Astrocyte (in vitro differentiated cells and primary cell): ENCODE measurements at regions not wholly inside any gene's neighbourhood (a gene's known extent, or its start where the extent isn't known, plus 50 kb on each side); places are given as distances from the start of the nearest gene placed in this dataset.
"Not testable (repeated sequence)": the region's sequence is repeated elsewhere in the genome, so short reads cannot be mapped to it uniquely, and the experiment has no call there.

Source experiments
- DNase-seq: peaks from one replicate; pipeline ENCODE4 v3.0.0-alpha.2; 2010; ENCODE audit warnings: low read depth
- FAIRE-seq: peaks from 2 replicates; lab custom pipeline; 2011; peaks lifted over from hg19 to GRCh38; lab: Jason Lieb, UNC
- H2AFZ ChIP-seq: 2 replicates; pipeline ENCODE4 v1.6.0; 2012; ENCODE audit warnings: low read depth, low read length, inconsistent platforms
- H3K27ac ChIP-seq: 2 replicates; pipeline ENCODE4 v1.5.1; 2011; ENCODE audit warnings: low read depth, low read length, inconsistent platforms
- H3K27me3 ChIP-seq: 2 replicates; pipeline ENCODE4 v1.6.0; 2011; ENCODE audit warnings: low read length, inconsistent platforms; ENCODE audit not compliant: insufficient read depth
- H3K36me3 ChIP-seq: 2 replicates; pipeline ENCODE4 v1.5.1; 2011; ENCODE audit warnings: low read length, inconsistent platforms; ENCODE audit not compliant: insufficient read depth
- H3K4me1 ChIP-seq: 2 replicates; pipeline ENCODE4 v1.5.1; 2011; ENCODE audit warnings: low read length, inconsistent platforms; ENCODE audit not compliant: insufficient read depth
- H3K4me2 ChIP-seq: 2 replicates; pipeline ENCODE4 v1.6.0; 2012; ENCODE audit warnings: low read length, inconsistent platforms
- H3K4me3 ChIP-seq: 2 replicates; pipeline ENCODE4 v1.5.1; 2011; ENCODE audit warnings: low read depth, mild to moderate bottlenecking, low read length, inconsistent platforms; ENCODE audit not compliant: insufficient read depth
- H3K79me2 ChIP-seq: 2 replicates; pipeline ENCODE4 v1.6.0; 2012; ENCODE audit warnings: mild to moderate bottlenecking, low read length, inconsistent platforms; ENCODE audit not compliant: insufficient read depth
- H3K9ac ChIP-seq: 2 replicates; pipeline ENCODE4 v1.6.0; 2012; ENCODE audit warnings: mild to moderate bottlenecking, low read length, inconsistent platforms
- H3K9me3 ChIP-seq: 2 replicates; pipeline ENCODE4 v1.5.1; 2012; ENCODE audit warnings: low read depth, mild to moderate bottlenecking, low read length, inconsistent platforms; ENCODE audit not compliant: insufficient read depth
- H4K20me1 ChIP-seq: 2 replicates; pipeline ENCODE4 v1.6.0; 2012; ENCODE audit warnings: low read length, inconsistent platforms; ENCODE audit not compliant: insufficient read depth
- H3K27ac Mint-ChIP-seq: one replicate; pipeline ENCODE4 v1.8.0; 2021; ENCODE audit warnings: mild to moderate bottlenecking, mixed read lengths; ENCODE audit not compliant: unreplicated experiment
- H3K27me3 Mint-ChIP-seq: one replicate; pipeline ENCODE4 v1.8.0; 2021; ENCODE audit warnings: low read depth, mixed read lengths; ENCODE audit not compliant: unreplicated experiment
- H3K36me3 Mint-ChIP-seq: one replicate; pipeline ENCODE4 v1.8.0; 2021; ENCODE audit warnings: low read depth, mixed read lengths; ENCODE audit not compliant: unreplicated experiment
- H3K4me1 Mint-ChIP-seq: one replicate; pipeline ENCODE4 v1.8.0; 2021; ENCODE audit warnings: low read depth, mixed read lengths; ENCODE audit not compliant: unreplicated experiment
- H3K4me3 Mint-ChIP-seq: one replicate; pipeline ENCODE4 v1.8.0; 2021; ENCODE audit warnings: mild to moderate bottlenecking, moderate library complexity, mixed read lengths; ENCODE audit not compliant: unreplicated experiment
- H3K9me3 Mint-ChIP-seq: one replicate; pipeline ENCODE4 v1.8.0; 2021; ENCODE audit warnings: mild to moderate bottlenecking, mixed read lengths; ENCODE audit not compliant: unreplicated experiment
- CTCF ChIP-seq: IDR thresholded peaks from 2 replicates; pipeline ENCODE4 v1.5.1; 2011; ENCODE audit warnings: low read depth, mild to moderate bottlenecking, inconsistent platforms, low read length, moderate library complexity; ENCODE audit not compliant: insufficient read depth
- EZH2 ChIP-seq: IDR thresholded peaks from 2 replicates; pipeline ENCODE4 v1.6.1; 2012; ENCODE audit warnings: mild to moderate bottlenecking, low read length, inconsistent platforms; ENCODE audit not compliant: insufficient read depth

- Histone ChIP-seq H2AFZ (no peak overlapping the region), H3K79me2 (no peaks in the 10 kb centered on the region), H3K27ac (no peak overlapping the region), H3K4me2 (no peak overlapping the region), H3K36me3 (no peaks in the 10 kb centered on the region), H3K9ac (no peak overlapping the region), H3K9me3 (no peaks in the 10 kb centered on the region), H4K20me1 (no peaks in the 10 kb centered on the region), H3K4me3 (no peak overlapping the region), H3K4me1 (no peaks in the 10 kb centered on the region), H3K27me3 (no peaks in the 10 kb centered on the region)
- no peaks in the 10 kb centered on the region for H3K36me3 Mint-ChIP-seq
- FAIRE-seq (no peak), DNase-seq (no peak)
- H3K9me3 Mint-ChIP-seq, result no peaks in the 10 kb centered on the region
- H3K4me3 Mint-ChIP-seq, result no peak overlapping the region
- TF ChIP-seq EZH2, result no peak
- no peak for TF ChIP-seq CTCF
- peaks cover 37% of the 10 kb centered on the region for H3K27me3 Mint-ChIP-seq
- no peak overlapping the region for H3K27ac Mint-ChIP-seq
- no peaks in the 10 kb centered on the region for H3K4me1 Mint-ChIP-seq
These were observed 149.8 kb upstream of the SFSWAP start for GRCh38 chr12:131561051-131561450.

- Histone ChIP-seq H3K4me1 (no peaks in the 10 kb centered on the region), H2AFZ (no peak overlapping the region), H3K9ac (no peak overlapping the region), H3K4me2 (no peak overlapping the region), H3K27ac (no peak overlapping the region), H3K36me3 (no peaks in the 10 kb centered on the region), H3K27me3 (no peaks in the 10 kb centered on the region), H3K79me2 (no peaks in the 10 kb centered on the region), H3K4me3 (no peak overlapping the region), H4K20me1 (no peaks in the 10 kb centered on the region), H3K9me3 (no peaks in the 10 kb centered on the region)
- Mint-ChIP-seq H3K9me3 (no peaks in the 10 kb centered on the region), H3K36me3 (no peaks in the 10 kb centered on the region), H3K27ac (no peak overlapping the region), H3K4me1 (no peaks in the 10 kb centered on the region), H3K27me3 (peaks cover 39% of the 10 kb centered on the region), H3K4me3 (no peak overlapping the region)
- FAIRE-seq, result no peak
- TF ChIP-seq EZH2, result no peak
- no peak for TF ChIP-seq CTCF
- no peak for DNase-seq
These were observed 148.8 kb upstream of the SFSWAP start for GRCh38 chr12:131561891-131562684.

GRCh38 chr12:131564138-131564727 lies 146.7 kb upstream of the SFSWAP start:
- not testable (repeated sequence) for DNase-seq, H3K36me3 ChIP-seq, H3K4me3 ChIP-seq, FAIRE-seq, H3K4me2 ChIP-seq, H3K4me3 Mint-ChIP-seq, H3K9me3 Mint-ChIP-seq, H3K27ac Mint-ChIP-seq, H3K27me3 ChIP-seq, H3K4me1 Mint-ChIP-seq, H3K27ac ChIP-seq, H3K36me3 Mint-ChIP-seq, H3K9ac ChIP-seq, H3K4me1 ChIP-seq, H3K9me3 ChIP-seq, H3K79me2 ChIP-seq, H2AFZ ChIP-seq, H4K20me1 ChIP-seq
- peaks cover 29% of the 10 kb centered on the region for H3K27me3 Mint-ChIP-seq
